ENCODE measurements at regions not wholly inside any gene's neighbourhood (a gene's known extent, or its start where the extent isn't known, plus 50 kb on each side); places are given as distances from the start of the nearest gene placed in this dataset.
A peak's percentile ranks its signal among the peaks of the same experiment; 100 is the strongest.

- POLR2A ChIA-PET (ENCODE audit: unreplicated experiment) = no interaction called here
- Histone ChIP-seq H3K4me2 (ENCODE audit: low read length) (no peak overlapping the region), H3K79me2 (ENCODE audit: low read length) (no peaks in the 10 kb centered on the region), H3F3A (ENCODE audit: low read length, unreplicated experiment) (no peaks in the 10 kb centered on the region), H3K9me3 (ENCODE audit: low read length) (no peaks in the 10 kb centered on the region), H3K27ac (ENCODE audit: low read length) (no peak overlapping the region), H3K4me3 (ENCODE audit: low read length) (no peak overlapping the region), H3K4me1 (ENCODE audit: insufficient read depth, low read length) (no peaks in the 10 kb centered on the region), H4K20me1 (ENCODE audit: low read length) (no peaks in the 10 kb centered on the region), H2AFZ (ENCODE audit: low read length) (no peak overlapping the region), H3K9me2 (replicated peaks; ENCODE audit: low read length) (no peaks in the 10 kb centered on the region), H3K9ac (ENCODE audit: low read length) (no peak overlapping the region), H3K36me3 (ENCODE audit: low read depth, low read length) (no peaks in the 10 kb centered on the region), H3K27me3 (ENCODE audit: low read length) (no peaks in the 10 kb centered on the region)
- no peak for ATAC-seq
- DNase-seq = no peak
- BruUV-seq (replicated peaks) = no TSS peak
- CTCF ChIA-PET = no interaction called here
- intact Hi-C loops (cut with micrococcal nuclease) = no loop called here
- no peak for TF ChIP-seq CTCF (conservative IDR thresholded peaks at IDR 0.05; ENCODE audit: low read depth, low read length)
- TF ChIP-seq EZH2 (IDR thresholded peaks at IDR 0.05; ENCODE audit: low read length, unreplicated experiment) = no peak
- no peak for TF ChIP-seq EZH2phosphoT487 (IDR thresholded peaks at IDR 0.05; ENCODE audit: borderline replicate concordance, low read length)
Measured at GRCh38 chr5:88948746-88949600, 66.0 kb upstream of the MEF2C start.

- H3K4me3 ChIP-seq (ENCODE audit: low read length) = no peak overlapping the region
- H3K9me3 ChIP-seq (ENCODE audit: low read length) = no peaks in the 10 kb centered on the region
- no peak overlapping the region for H2AFZ ChIP-seq (ENCODE audit: low read length)
- CTCF ChIA-PET = no interaction called here
- H3K36me3 ChIP-seq (ENCODE audit: low read depth, low read length) = no peaks in the 10 kb centered on the region
- H3K27ac ChIP-seq (ENCODE audit: low read length) = no peak overlapping the region
- H3F3A ChIP-seq (ENCODE audit: low read length, unreplicated experiment) = no peaks in the 10 kb centered on the region
- H3K27me3 ChIP-seq (ENCODE audit: low read length) = no peaks in the 10 kb centered on the region
- H3K9me2 ChIP-seq (replicated peaks; ENCODE audit: low read length) = no peaks in the 10 kb centered on the region
- H3K4me2 ChIP-seq (ENCODE audit: low read length) = no peak overlapping the region
- intact Hi-C loops (cut with micrococcal nuclease) = no loop called here
- H3K9ac ChIP-seq (ENCODE audit: low read length) = no peak overlapping the region
- H3K4me1 ChIP-seq (ENCODE audit: insufficient read depth, low read length) = no peaks in the 10 kb centered on the region
- no peaks in the 10 kb centered on the region for H4K20me1 ChIP-seq (ENCODE audit: low read length)
- DNase-seq = peak; percentile 58
- no TSS peak for BruUV-seq (replicated peaks)
- TF ChIP-seq EZH2phosphoT487 (IDR thresholded peaks at IDR 0.05; ENCODE audit: borderline replicate concordance, low read length) (no peak), EZH2 (IDR thresholded peaks at IDR 0.05; ENCODE audit: low read length, unreplicated experiment) (no peak), CTCF (conservative IDR thresholded peaks at IDR 0.05; ENCODE audit: low read depth, low read length) (no peak)
- ATAC-seq = peak; percentile 51
- POLR2A ChIA-PET (ENCODE audit: unreplicated experiment) = no interaction called here
- no peaks in the 10 kb centered on the region for H3K79me2 ChIP-seq (ENCODE audit: low read length)
Measured at GRCh38 chr5:88944751-88945531, 62.0 kb upstream of the MEF2C start.

Measured in PC-3 (cell line).